NCI-H1436 treated with DMSO at 0.1 percent for 48 hours (cell line): ENCODE measurements at regions not wholly inside any gene's neighbourhood (a gene's known extent, or its start where the extent isn't known, plus 50 kb on each side); places are given as distances from the start of the nearest gene placed in this dataset.

Source experiments
- DNase-seq: peaks from one replicate; lab custom pipeline; 2025; lab: John Stamatoyannopoulos, UW

GRCh38 chr18:76202322-76202721, 292.7 kb downstream of the ZNF516 start:
- DNase-seq: no peak

DNA sequence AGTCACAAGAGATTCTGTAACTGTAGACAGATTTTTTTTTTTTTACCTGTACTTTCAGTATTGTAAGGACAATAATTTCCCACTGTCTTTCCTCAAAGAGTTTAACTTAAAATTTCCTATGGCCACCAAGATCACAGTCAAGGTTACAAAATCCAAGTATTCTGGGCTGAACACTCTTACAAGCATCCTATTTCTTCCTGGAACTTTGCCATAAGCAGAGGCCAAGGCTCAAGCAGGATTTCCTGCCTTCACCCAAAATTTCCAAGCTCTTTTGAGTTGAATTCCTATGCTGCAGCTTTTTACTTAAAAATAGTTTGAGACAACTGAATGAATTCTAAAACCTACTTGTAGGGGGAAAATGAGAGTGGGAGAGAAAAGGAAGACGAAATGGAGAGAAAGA, 299.4 kb downstream of the ZNF516 start:
- DNase-seq: no peak

GRCh38 chr18:76188097-76188496, 306.9 kb downstream of the ZNF516 start:
- no peak for DNase-seq

DNA sequence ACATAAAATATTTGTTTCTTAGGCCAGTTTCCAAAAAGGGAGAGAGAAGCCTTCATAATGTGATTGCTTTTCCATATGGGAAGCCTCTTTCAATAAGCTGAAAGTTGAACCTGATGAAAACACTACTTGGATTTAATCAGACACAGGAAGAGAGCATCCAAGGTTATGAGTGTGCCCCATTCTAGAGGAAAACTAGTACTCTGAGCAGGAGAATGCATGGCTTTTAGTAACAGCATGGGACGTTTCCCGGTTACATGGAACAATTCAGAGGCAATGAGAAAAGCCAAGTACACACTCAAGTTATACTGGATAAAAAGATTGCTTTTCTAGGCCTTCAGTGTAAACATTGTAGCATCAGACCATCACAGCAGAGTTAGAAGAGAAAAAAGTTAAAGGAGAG, 315.8 kb downstream of the ZNF516 start:
- no peak for DNase-seq

DNA sequence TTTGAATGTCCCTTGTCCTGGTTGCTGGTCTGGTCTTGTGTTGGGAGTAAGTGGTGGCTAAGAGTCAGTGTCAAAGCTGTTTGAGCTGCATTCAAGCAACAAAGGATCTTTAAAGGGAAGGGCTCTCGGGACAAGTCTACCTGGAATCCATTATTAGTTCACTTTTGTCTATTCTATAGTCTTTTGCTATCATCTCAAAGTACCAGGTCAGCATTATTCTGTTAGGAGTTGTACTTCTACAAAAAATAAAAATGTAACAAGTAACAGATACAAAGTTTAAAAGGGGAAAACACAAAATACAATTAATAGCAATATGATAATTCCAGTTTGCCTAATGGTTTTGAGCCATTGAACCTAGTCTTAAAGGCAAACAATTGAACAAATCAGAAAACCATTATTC, 317.9 kb downstream of the ZNF516 start:
- no peak for DNase-seq

DNA sequence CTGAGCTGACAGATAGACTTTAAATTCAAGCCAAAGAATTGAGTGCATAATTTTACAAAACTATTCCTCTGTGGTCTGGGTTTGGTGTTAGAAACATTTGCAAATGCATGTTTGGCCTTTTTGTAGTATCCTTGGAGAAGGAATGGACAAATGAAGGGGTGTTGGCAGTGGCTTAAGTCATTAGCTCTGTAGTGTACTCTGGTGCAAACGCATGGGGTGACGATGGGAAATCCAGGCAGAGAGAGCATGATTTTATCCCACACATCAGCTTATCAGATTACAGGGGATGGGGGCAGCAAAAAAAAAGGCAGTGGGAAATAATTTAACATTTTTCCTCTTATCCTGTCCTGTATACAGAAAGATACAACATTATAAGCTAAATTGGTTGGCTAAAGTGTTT, 320.6 kb downstream of the ZNF516 start:
- no peak for DNase-seq

DNA sequence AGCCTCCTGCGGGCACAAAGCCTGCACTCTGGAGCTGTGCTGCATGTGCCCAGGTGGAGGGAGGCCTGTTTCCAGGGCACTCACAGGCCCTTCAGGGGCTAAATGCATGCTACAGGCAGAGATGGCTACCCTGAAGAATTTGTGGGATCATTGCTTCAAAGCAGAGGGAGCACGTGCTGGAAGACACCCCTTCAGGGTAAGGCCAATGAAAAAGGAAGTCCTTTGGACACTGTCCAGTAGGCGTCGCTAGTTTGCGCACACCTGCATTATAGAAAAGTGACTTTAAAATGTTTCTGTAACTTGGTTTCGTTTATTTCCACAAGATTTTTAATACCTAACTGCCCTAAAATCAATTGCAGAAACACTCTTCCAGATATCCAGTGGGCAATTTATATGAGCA, 325.3 kb downstream of the ZNF516 start:
- no peak for DNase-seq

DNA sequence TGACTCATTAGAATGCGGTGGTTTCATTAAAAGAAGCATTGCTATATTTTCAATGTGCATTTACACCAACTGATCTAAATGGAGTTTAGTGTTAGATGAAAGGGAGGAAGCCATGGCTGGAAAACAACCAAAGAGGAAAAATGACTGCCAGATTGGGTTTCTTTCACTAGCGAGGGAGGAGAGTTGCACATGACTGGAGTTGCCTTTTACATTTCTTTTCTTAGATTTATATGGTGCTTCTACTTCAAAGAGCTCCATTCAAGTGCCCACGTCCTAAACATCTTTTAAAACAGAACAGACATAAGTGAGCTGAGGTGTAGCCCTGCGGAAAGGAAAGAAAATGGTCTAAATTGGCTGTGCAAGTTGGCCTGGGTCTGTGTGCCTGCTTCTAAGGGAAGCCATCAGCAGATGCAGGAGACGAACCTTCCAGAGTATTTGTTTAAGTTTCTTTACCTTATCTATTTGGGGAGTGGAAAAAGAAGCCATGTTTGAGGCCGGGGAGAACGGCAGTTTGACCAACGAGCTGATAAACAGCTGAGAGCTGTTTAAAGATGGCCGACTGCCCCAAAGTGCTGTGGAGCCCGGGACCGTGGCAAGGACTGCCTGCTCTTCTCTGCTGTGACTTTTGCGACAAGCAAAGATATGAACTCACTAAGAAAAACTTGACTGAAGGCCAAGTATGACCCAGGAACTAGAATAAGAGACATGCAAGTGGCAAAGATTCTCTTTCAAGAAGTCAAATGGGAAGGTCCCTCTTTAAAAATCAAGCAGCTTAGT, 327.0 kb downstream of the ZNF516 start:
- DNase-seq: no peak

- DNase-seq: no peak
Observed at GRCh38 chr18:76167410-76167809, 327.6 kb downstream of the ZNF516 start.

DNA sequence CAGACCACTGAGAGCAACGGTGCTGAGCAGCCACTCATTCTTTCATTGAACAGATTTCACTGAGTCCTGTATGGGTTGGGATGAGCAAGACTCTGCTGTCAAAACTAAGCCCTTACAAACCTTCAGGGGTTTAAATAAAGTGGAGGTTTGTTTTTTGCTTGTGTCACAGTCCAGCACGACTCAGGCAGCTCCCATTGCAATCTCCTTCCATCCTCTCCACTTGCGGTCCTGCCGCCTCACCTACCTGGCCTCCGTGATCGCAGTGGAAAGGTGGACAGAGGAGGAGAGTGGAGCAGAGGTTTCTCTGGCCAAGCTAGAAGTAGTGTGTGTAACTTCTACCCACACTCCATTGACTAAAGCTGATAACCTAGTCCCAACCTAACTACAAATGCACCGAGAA, 332.2 kb downstream of the ZNF516 start:
- no peak for DNase-seq

- no peak for DNase-seq
Observed at GRCh38 chr18:76161983-76162382, 333.1 kb downstream of the ZNF516 start.

DNA sequence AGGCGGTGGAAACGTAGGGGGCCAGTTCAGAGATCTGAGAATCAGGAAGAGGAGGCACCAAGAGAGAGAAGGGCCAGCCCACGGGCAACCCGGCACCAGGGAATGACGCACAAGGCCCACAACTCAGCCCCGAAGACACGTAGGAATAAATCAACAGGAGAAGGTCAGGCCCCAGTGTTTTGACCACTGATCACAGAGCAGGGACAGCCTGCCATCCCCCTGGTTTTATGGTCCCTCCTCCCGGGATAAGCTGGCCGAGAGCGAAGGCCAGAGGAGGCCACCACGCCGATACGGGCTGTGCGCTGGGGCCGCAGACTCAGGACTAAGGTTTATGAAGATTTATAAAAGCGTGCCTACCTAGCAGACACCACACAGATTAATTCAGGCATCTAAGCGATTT, 341.4 kb downstream of the ZNF516 start:
- DNase-seq: no peak

GRCh38 chr18:76149734-76150133, 345.3 kb downstream of the ZNF516 start:
- no peak for DNase-seq

DNA sequence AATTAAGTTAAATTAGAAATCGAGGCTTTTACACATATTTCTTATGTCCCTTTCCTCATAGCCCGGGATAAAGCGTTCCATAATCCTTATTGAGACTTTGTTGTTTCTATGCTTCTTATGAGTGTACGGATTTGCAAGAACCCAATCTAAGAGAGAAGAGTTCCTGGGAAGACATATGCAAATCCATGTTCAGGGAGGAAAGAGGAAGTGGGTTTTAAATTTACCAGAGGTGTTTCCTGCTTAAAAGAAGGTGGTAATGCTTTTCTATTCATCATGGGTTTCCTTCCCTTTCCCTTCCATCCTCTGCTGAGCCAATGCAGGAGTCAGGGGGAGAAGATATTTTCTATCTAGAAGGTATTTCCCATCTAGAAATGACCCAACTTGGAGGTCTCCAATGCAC, 345.8 kb downstream of the ZNF516 start:
- no peak for DNase-seq

DNA sequence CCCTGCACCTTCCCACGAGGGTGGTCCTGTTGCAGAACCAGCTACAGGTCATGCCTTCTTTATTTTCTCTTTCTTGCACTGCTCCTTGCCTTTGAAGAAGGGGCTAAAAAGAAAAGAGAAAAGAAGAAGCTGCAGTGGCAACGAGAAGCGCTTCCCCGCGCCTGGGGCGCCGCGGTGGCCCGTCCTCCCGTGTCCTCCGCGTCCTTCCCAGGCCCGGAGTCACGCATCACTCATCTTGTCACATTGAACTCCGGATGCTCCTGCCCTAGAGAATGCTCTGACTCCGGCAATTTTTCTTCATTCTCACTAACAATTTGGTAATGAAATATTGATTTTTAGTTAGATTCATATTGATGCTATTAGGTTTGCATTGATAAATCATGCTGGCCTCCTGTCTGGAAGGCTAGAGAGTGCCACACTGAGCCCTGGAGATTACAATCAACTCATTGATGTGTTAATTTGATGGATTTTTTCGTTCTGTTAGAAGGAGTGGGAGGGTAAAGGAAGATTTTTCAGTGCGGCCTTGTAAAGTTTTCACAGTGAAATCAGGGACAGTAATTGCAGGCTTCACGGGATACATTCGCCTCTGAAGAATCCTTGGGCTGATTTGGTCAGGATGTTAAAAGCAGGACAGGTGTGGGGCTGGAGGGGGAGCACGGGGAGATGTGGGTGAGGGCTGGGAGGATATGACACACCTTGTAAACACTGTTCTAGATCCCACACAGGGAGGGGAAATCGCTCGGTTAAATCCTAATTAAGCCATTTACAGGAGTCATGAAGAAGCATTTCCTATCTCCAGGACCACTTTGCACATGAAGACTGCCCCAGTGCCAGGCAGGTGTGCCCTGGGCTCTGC, 349.3 kb downstream of the ZNF516 start:
- no peak for DNase-seq

DNA sequence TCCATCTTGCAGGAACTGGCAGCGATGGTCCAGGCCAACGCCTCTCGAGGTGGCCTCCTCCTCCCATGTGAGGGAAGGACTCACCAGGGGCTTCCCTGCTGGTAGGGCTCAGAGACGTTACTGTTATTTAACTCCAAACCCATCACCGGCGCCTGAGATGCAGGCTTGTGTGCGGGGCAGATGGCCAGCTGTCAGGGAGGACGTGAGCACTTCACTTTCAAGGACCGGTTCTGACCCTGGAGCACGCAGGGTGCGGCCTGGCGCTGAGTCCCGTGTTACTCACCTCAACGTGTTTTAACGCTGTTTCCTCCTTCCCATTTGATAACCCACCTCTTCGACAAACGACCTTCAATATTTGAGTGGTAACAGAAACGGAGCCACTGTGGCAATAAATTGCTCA, 350.2 kb downstream of the ZNF516 start:
- DNase-seq: no peak

DNA sequence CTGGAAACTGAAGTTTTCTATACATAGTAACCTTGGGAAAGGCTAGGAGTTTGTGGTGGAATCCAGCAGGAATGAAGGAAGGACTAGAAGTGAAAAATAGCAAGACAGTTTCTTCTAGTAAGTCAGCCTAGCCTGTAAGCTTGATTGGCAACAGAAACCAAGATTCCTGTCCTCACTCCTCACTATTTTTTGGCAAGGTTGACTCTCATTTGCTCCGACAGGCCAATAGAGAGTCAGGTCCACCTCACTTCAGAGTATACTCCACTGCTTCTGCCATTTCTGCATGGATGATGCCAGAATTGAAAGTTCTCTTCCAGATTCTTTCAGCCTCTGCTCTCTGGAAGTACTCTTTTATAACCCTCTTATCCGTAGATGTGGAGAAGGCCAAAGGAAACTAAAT, 352.4 kb downstream of the ZNF516 start:
- no peak for DNase-seq

DNA sequence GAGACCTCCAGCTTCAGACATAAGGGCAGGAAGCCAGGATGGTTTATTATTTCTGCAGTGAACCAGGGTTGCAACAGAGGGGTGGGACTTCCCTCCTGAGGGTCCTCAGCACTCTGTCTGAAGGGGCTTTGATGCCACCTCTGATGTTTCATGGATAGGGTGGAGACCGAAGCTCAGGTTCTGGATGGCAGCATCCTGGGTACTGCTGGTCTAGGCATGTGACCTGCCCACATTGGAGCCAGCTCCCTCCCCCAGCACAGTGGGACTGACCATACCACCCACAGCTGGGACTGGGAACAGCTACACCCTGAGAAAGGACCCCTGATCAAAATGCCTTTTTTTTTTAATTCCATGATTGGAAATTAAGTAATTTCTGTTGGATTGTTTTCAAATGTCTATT, 355.2 kb downstream of the ZNF516 start:
- no peak for DNase-seq

DNA sequence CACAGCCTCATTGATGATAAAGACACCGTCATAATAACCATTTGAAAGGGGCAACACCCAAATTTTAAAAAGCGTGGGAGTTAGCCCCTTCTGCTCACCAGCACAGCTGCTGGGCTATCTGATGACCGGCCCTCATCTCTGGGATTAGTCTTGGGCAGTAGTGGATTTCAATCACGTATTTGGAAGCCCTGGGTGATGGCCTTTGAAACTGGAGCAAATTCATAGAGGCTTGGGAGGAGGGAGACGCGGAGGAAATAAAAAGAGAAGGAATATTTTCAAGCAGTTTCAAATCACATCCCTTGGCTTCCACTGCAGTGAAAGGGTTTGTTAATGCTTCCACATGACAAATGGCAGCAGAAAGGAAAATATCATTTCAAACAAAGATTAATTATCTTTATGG, 357.8 kb downstream of the ZNF516 start:
- DNase-seq: no peak

DNA sequence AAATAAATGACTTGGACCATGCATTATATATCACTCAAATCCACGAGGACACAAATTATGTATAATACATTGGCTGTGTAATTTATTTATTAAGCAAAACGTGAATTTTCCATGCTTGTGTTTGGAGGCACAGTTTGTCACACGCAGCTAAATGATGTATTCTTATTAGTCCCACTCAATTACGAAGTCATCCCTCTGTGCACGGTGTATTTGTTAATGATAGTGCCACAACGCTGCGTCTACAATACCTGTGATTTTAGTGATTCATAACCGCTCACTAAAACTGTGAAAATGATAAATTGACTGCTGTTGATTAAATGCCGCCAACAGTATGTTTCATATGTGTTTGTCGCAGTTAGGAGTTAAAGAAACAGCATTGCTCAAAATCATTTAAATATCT, 358.3 kb downstream of the ZNF516 start:
- DNase-seq: no peak

- no peak for DNase-seq
Observed at GRCh38 chr18:76134628-76135027, 360.4 kb downstream of the ZNF516 start.

- no peak for DNase-seq
Observed at GRCh38 chr18:76133873-76134272, 361.2 kb downstream of the ZNF516 start.

- DNase-seq: no peak
Observed at GRCh38 chr18:76131738-76132137, 363.3 kb downstream of the ZNF516 start.

DNA sequence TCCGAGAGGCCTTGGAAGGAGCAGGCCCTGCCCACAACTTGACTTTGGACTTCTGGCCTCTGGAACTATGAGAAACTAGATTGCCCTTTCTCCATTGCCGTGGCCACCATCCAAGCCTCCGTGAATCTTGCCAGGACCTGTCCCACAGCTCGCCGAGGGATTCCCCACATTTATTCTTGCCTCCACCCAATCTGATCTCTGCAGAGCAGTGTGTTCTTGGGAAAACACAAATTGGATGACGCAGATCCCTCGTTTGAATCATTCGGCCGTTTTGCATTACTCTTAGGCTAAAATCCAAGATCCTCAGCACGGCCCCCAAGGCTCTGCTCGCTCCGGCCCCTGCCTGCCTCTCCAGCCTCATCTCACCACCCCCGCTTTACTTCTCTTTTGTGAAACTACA, 364.2 kb downstream of the ZNF516 start:
- no peak for DNase-seq
